Parathyroid adenoma (tissue), 2 donors: ENCODE measurements at regions not wholly inside any gene's neighbourhood (a gene's known extent, or its start where the extent isn't known, plus 50 kb on each side); places are given as distances from the start of the nearest gene placed in this dataset.

Experiments used
- H2AFZ ChIP-seq: fragments of 300-600 bp; sonication (generic); one replicate; pipeline ENCODE4 v1.7.0; 2017; ENCODE audit warnings: antibody characterized with exemption, mild to moderate bottlenecking
- H3K27ac ChIP-seq: fragments of 300-600 bp; sonication (generic); one replicate; pipeline ENCODE4 v1.7.0; 2017
- H3K27me3 ChIP-seq: fragments of 300-600 bp; sonication (generic); one replicate; pipeline ENCODE4 v1.7.0; 2017; ENCODE audit warnings: low read length; ENCODE audit not compliant: control insufficient read depth, insufficient read depth
- H3K36me3 ChIP-seq: fragments of 300-600 bp; sonication (generic); one replicate; pipeline ENCODE4 v1.7.0; 2017; ENCODE audit warnings: low read length; ENCODE audit not compliant: control insufficient read depth, insufficient read depth
- H3K4me1 ChIP-seq: fragments of 300-600 bp; sonication (generic); one replicate; pipeline ENCODE4 v1.7.0; 2017; ENCODE audit warnings: control low read depth
- H3K4me2 ChIP-seq: fragments of 300-600 bp; sonication (generic); one replicate; pipeline ENCODE4 v1.7.0; 2017; ENCODE audit warnings: low read length
- H3K4me3 ChIP-seq: fragments of 300-600 bp; sonication (generic); one replicate; pipeline ENCODE4 v1.7.0; 2017; ENCODE audit warnings: low read depth, low read length
- H3K79me2 ChIP-seq: fragments of 300-600 bp; sonication (generic); one replicate; pipeline ENCODE4 v1.7.0; 2017; ENCODE audit warnings: control low read depth
- H3K9ac ChIP-seq: fragments of 300-600 bp; sonication (generic); one replicate; pipeline ENCODE4 v1.7.0; 2017; ENCODE audit warnings: mild to moderate bottlenecking
- H3K9me3 ChIP-seq: fragments of 300-600 bp; sonication (generic); one replicate; pipeline ENCODE4 v1.7.0; 2017; ENCODE audit warnings: low read length; ENCODE audit not compliant: control insufficient read depth
- CTCF ChIP-seq: fragments of 300-600 bp; sonication (generic); IDR thresholded peaks from one replicate; pipeline ENCODE4 v1.7.0; 2017; ENCODE audit warnings: antibody characterized with exemption, mild to moderate bottlenecking
- donor health status: primary hyperparathyroidism.

GRCh38 chr3:147049305-147049704 is 357.0 kb downstream of the ZIC4 start:
- Histone ChIP-seq H3K79me2 (no peaks in the 10 kb centered on the region), H3K4me1 (no peaks in the 10 kb centered on the region), H3K27ac (no peak overlapping the region), H3K9me3 (no peaks in the 10 kb centered on the region), H3K36me3 (no peaks in the 10 kb centered on the region), H2AFZ (no peak overlapping the region), H3K9ac (no peak overlapping the region), H3K27me3 (no peaks in the 10 kb centered on the region), H3K4me3 (no peak overlapping the region), H3K4me2 (no peak overlapping the region)
- no peak for TF ChIP-seq CTCF

DNA sequence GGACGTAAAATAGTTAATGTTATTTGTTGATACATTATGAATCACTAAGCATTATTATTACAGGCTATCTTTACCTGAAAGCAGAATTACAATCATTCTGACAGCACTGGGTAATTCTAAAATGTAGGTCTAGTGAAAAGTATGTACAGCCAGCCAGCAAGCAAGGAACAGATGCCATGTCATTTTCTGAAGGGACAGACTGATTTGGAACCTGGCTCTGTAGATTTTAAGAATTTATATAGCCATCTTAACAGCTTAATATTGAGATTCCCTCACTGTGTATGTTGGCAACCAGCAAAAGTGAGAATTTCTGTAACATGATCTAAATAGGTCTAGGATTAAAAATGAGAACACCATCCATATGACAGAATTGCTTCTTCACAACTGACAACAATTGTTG is 359.4 kb downstream of the ZIC4 start:
- no peaks in the 10 kb centered on the region for H3K4me1 ChIP-seq
- no peak for TF ChIP-seq CTCF
- H3K4me2 ChIP-seq: no peak overlapping the region
- H3K36me3 ChIP-seq: no peaks in the 10 kb centered on the region
- no peaks in the 10 kb centered on the region for H3K79me2 ChIP-seq
- no peak overlapping the region for H3K27ac ChIP-seq
- no peak overlapping the region for H3K9ac ChIP-seq
- H3K4me3 ChIP-seq: no peak overlapping the region
- H2AFZ ChIP-seq: no peak overlapping the region
- H3K9me3 ChIP-seq: no peaks in the 10 kb centered on the region
- H3K27me3 ChIP-seq: no peaks in the 10 kb centered on the region

GRCh38 chr3:147038481-147038880 is 367.9 kb downstream of the ZIC4 start:
- no peaks in the 10 kb centered on the region for H3K9me3 ChIP-seq
- H3K4me2 ChIP-seq: no peak overlapping the region
- no peaks in the 10 kb centered on the region for H3K36me3 ChIP-seq
- H3K4me3 ChIP-seq: no peak overlapping the region
- no peak overlapping the region for H3K9ac ChIP-seq
- H3K79me2 ChIP-seq: no peaks in the 10 kb centered on the region
- H3K4me1 ChIP-seq: no peaks in the 10 kb centered on the region
- no peaks in the 10 kb centered on the region for H3K27me3 ChIP-seq
- TF ChIP-seq CTCF: no peak
- H2AFZ ChIP-seq: no peak overlapping the region
- H3K27ac ChIP-seq: no peak overlapping the region

DNA sequence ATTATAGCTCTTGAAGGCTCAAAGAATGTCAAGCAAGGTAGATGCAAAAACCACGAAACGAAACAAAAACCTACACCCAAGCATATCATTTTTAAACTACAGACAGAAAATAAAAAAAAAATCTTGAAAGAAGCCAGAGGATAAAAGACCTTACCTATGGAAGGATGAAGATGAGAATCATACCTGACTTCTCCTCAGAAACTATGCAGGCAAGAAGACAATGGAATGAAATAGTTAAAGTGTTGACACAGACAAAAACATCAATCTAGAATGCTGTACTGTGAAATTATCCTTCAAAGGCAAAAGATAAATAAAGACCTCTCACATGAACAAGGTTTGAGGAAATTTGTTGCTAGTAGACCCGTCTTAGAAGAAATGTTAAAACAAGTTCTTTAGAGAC is 372.0 kb downstream of the ZIC4 start:
- no peaks in the 10 kb centered on the region for H3K4me1 ChIP-seq
- H3K4me3 ChIP-seq: no peak overlapping the region
- H3K79me2 ChIP-seq: no peaks in the 10 kb centered on the region
- no peak for TF ChIP-seq CTCF
- H3K9me3 ChIP-seq: no peaks in the 10 kb centered on the region
- H2AFZ ChIP-seq: no peak overlapping the region
- H3K36me3 ChIP-seq: no peaks in the 10 kb centered on the region
- H3K27me3 ChIP-seq: no peaks in the 10 kb centered on the region
- no peak overlapping the region for H3K4me2 ChIP-seq
- no peak overlapping the region for H3K9ac ChIP-seq
- H3K27ac ChIP-seq: no peak overlapping the region

DNA sequence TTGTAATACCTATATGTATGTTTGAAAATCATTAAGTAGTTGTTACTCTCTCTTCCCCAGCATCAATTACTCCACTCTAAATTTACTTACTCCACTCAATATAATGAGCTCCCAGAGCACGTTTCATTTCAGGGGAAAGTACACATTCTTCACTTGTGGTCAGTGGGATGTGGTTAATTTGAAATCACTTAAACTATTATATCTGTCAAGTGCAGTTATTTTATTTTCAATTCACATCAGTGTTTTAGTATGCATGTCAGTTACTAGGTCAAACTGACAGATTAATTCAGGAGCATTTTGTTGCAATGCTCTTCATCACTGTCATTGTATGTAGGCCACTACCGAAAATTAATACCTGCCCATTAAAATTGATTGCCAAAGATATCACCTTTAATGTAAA is 376.1 kb downstream of the ZIC4 start:
- Histone ChIP-seq H2AFZ (no peak overlapping the region), H3K4me3 (no peak overlapping the region), H3K79me2 (no peaks in the 10 kb centered on the region), H3K9ac (no peak overlapping the region), H3K9me3 (no peaks in the 10 kb centered on the region), H3K4me1 (no peaks in the 10 kb centered on the region), H3K36me3 (no peaks in the 10 kb centered on the region), H3K4me2 (no peak overlapping the region), H3K27ac (no peak overlapping the region), H3K27me3 (no peaks in the 10 kb centered on the region)
- no peak for TF ChIP-seq CTCF
